GM19397 (cell line): ENCODE measurements at regions not wholly inside any gene's neighbourhood (a gene's known extent, or its start where the extent isn't known, plus 50 kb on each side); places are given as distances from the start of the nearest gene placed in this dataset.
"Not testable (repeated sequence)": the region's sequence is repeated elsewhere in the genome, so short reads cannot be mapped to it uniquely, and the experiment has no call there.

Experiments
- ATAC-seq: cut with Tn5 transposase; IDR thresholded peaks from one replicate; pipeline ENCODE4 v1.9.1; 2021; ENCODE audit warnings: mild to moderate bottlenecking, moderate library complexity; ENCODE audit not compliant: unreplicated experiment

GRCh38 chr13:76668141-76668540 lies 218.1 kb downstream of the KCTD12 start:
- ATAC-seq, result no peak

- ATAC-seq, result no peak
These were observed 218.7 kb downstream of the KCTD12 start for GRCh38 chr13:76667551-76667950.

- no peak for ATAC-seq
These were observed 222.4 kb downstream of the KCTD12 start for GRCh38 chr13:76663592-76664335.

- not testable (repeated sequence) for ATAC-seq
These were observed 227.1 kb downstream of the KCTD12 start for GRCh38 chr13:76659074-76659473.

GRCh38 chr13:76656500-76656899 lies 229.7 kb downstream of the KCTD12 start:
- no peak for ATAC-seq

- no peak for ATAC-seq
These were observed 230.1 kb downstream of the KCTD12 start for GRCh38 chr13:76656056-76656455.

- no peak for ATAC-seq
These were observed 231.9 kb downstream of the KCTD12 start for GRCh38 chr13:76654263-76654662.

- no peak for ATAC-seq
These were observed 234.9 kb downstream of the KCTD12 start for GRCh38 chr13:76651286-76651685.

- no peak for ATAC-seq
These were observed 238.7 kb downstream of the KCTD12 start for GRCh38 chr13:76647550-76647949.

- no peak for ATAC-seq
These were observed 239.3 kb downstream of the KCTD12 start for GRCh38 chr13:76646946-76647345.

GRCh38 chr13:76645632-76646031 lies 240.6 kb downstream of the KCTD12 start:
- no peak for ATAC-seq

- ATAC-seq, result no peak
These were observed 241.3 kb downstream of the KCTD12 start for GRCh38 chr13:76644906-76645305.

GRCh38 chr13:76643596-76643995 lies 242.6 kb downstream of the KCTD12 start:
- ATAC-seq, result no peak

GRCh38 chr13:76641056-76641455 lies 245.1 kb downstream of the KCTD12 start:
- ATAC-seq, result no peak

GRCh38 chr13:76638882-76639281 lies 247.3 kb downstream of the KCTD12 start:
- no peak for ATAC-seq

- ATAC-seq, result no peak
These were observed 248.0 kb downstream of the KCTD12 start for GRCh38 chr13:76638181-76638580.

GRCh38 chr13:76637641-76638141 lies 248.5 kb downstream of the KCTD12 start:
- no peak for ATAC-seq

- ATAC-seq, result no peak
These were observed 249.4 kb downstream of the KCTD12 start for GRCh38 chr13:76636829-76637228.

- ATAC-seq, result no peak
These were observed 250.7 kb downstream of the KCTD12 start for GRCh38 chr13:76635232-76636230.

- no peak for ATAC-seq
These were observed 251.6 kb downstream of the KCTD12 start for GRCh38 chr13:76634431-76635191.
